Astrocyte (in vitro differentiated cells and primary cell): ENCODE measurements at regions not wholly inside any gene's neighbourhood (a gene's known extent, or its start where the extent isn't known, plus 50 kb on each side); places are given as distances from the start of the nearest gene placed in this dataset.
"Not testable (repeated sequence)": the region's sequence is repeated elsewhere in the genome, so short reads cannot be mapped to it uniquely, and the experiment has no call there.

Experiments used
- DNase-seq: peaks from one replicate; pipeline ENCODE4 v3.0.0-alpha.2; 2010; ENCODE audit warnings: low read depth
- FAIRE-seq: peaks from 2 replicates; lab custom pipeline; 2011; peaks lifted over from hg19 to GRCh38; lab: Jason Lieb, UNC
- H2AFZ ChIP-seq: 2 replicates; pipeline ENCODE4 v1.6.0; 2012; ENCODE audit warnings: low read depth, low read length, inconsistent platforms
- H3K27ac ChIP-seq: 2 replicates; pipeline ENCODE4 v1.5.1; 2011; ENCODE audit warnings: low read depth, low read length, inconsistent platforms
- H3K27me3 ChIP-seq: 2 replicates; pipeline ENCODE4 v1.6.0; 2011; ENCODE audit warnings: low read length, inconsistent platforms; ENCODE audit not compliant: insufficient read depth
- H3K36me3 ChIP-seq: 2 replicates; pipeline ENCODE4 v1.5.1; 2011; ENCODE audit warnings: low read length, inconsistent platforms; ENCODE audit not compliant: insufficient read depth
- H3K4me1 ChIP-seq: 2 replicates; pipeline ENCODE4 v1.5.1; 2011; ENCODE audit warnings: low read length, inconsistent platforms; ENCODE audit not compliant: insufficient read depth
- H3K4me2 ChIP-seq: 2 replicates; pipeline ENCODE4 v1.6.0; 2012; ENCODE audit warnings: low read length, inconsistent platforms
- H3K4me3 ChIP-seq: 2 replicates; pipeline ENCODE4 v1.5.1; 2011; ENCODE audit warnings: low read depth, mild to moderate bottlenecking, low read length, inconsistent platforms; ENCODE audit not compliant: insufficient read depth
- H3K79me2 ChIP-seq: 2 replicates; pipeline ENCODE4 v1.6.0; 2012; ENCODE audit warnings: mild to moderate bottlenecking, low read length, inconsistent platforms; ENCODE audit not compliant: insufficient read depth
- H3K9ac ChIP-seq: 2 replicates; pipeline ENCODE4 v1.6.0; 2012; ENCODE audit warnings: mild to moderate bottlenecking, low read length, inconsistent platforms
- H3K9me3 ChIP-seq: 2 replicates; pipeline ENCODE4 v1.5.1; 2012; ENCODE audit warnings: low read depth, mild to moderate bottlenecking, low read length, inconsistent platforms; ENCODE audit not compliant: insufficient read depth
- H4K20me1 ChIP-seq: 2 replicates; pipeline ENCODE4 v1.6.0; 2012; ENCODE audit warnings: low read length, inconsistent platforms; ENCODE audit not compliant: insufficient read depth
- H3K27ac Mint-ChIP-seq: one replicate; pipeline ENCODE4 v1.8.0; 2021; ENCODE audit warnings: mild to moderate bottlenecking, mixed read lengths; ENCODE audit not compliant: unreplicated experiment
- H3K27me3 Mint-ChIP-seq: one replicate; pipeline ENCODE4 v1.8.0; 2021; ENCODE audit warnings: low read depth, mixed read lengths; ENCODE audit not compliant: unreplicated experiment
- H3K36me3 Mint-ChIP-seq: one replicate; pipeline ENCODE4 v1.8.0; 2021; ENCODE audit warnings: low read depth, mixed read lengths; ENCODE audit not compliant: unreplicated experiment
- H3K4me1 Mint-ChIP-seq: one replicate; pipeline ENCODE4 v1.8.0; 2021; ENCODE audit warnings: low read depth, mixed read lengths; ENCODE audit not compliant: unreplicated experiment
- H3K4me3 Mint-ChIP-seq: one replicate; pipeline ENCODE4 v1.8.0; 2021; ENCODE audit warnings: mild to moderate bottlenecking, moderate library complexity, mixed read lengths; ENCODE audit not compliant: unreplicated experiment
- H3K9me3 Mint-ChIP-seq: one replicate; pipeline ENCODE4 v1.8.0; 2021; ENCODE audit warnings: mild to moderate bottlenecking, mixed read lengths; ENCODE audit not compliant: unreplicated experiment
- CTCF ChIP-seq: IDR thresholded peaks from 2 replicates; pipeline ENCODE4 v1.5.1; 2011; ENCODE audit warnings: low read depth, mild to moderate bottlenecking, inconsistent platforms, low read length, moderate library complexity; ENCODE audit not compliant: insufficient read depth
- EZH2 ChIP-seq: IDR thresholded peaks from 2 replicates; pipeline ENCODE4 v1.6.1; 2012; ENCODE audit warnings: mild to moderate bottlenecking, low read length, inconsistent platforms; ENCODE audit not compliant: insufficient read depth

GRCh38 chr2:16389611-16390010, 276.0 kb downstream of the CYRIA start:
- H3K36me3 Mint-ChIP-seq = no peaks in the 10 kb centered on the region
- FAIRE-seq = no peak
- no peak overlapping the region for H3K4me3 Mint-ChIP-seq

GRCh38 chr2:16388199-16388830, 277.3 kb downstream of the CYRIA start:
- not testable (repeated sequence) for H3K27ac Mint-ChIP-seq, H2AFZ ChIP-seq, FAIRE-seq, DNase-seq, H3K36me3 Mint-ChIP-seq, H3K27ac ChIP-seq, H3K9me3 ChIP-seq, H3K4me3 Mint-ChIP-seq, H3K36me3 ChIP-seq, H4K20me1 ChIP-seq, H3K4me1 ChIP-seq, H3K4me3 ChIP-seq, H3K27me3 ChIP-seq, H3K79me2 ChIP-seq, H3K9me3 Mint-ChIP-seq, H3K4me1 Mint-ChIP-seq, H3K4me2 ChIP-seq, H3K9ac ChIP-seq
- H3K27me3 Mint-ChIP-seq = peaks cover 13% of the 10 kb centered on the region

More at GRCh38 chr2:16389611-16390010, 276.0 kb downstream of the CYRIA start:
- Histone ChIP-seq H3K4me1 (no peaks in the 10 kb centered on the region), H3K9me3 (peaks cover 8% of the 10 kb centered on the region), H4K20me1 (no peaks in the 10 kb centered on the region), H3K79me2 (no peaks in the 10 kb centered on the region), H2AFZ (no peak overlapping the region), H3K4me2 (no peak overlapping the region), H3K4me3 (no peak overlapping the region), H3K27me3 (no peaks in the 10 kb centered on the region), H3K9ac (no peak overlapping the region), H3K27ac (no peak overlapping the region), H3K36me3 (no peaks in the 10 kb centered on the region)
- Mint-ChIP-seq H3K27ac (no peak overlapping the region), H3K4me1 (peaks cover 4% of the 10 kb centered on the region), H3K9me3 (peaks cover 6% of the 10 kb centered on the region), H3K27me3 (peaks cover 13% of the 10 kb centered on the region)
- TF ChIP-seq EZH2 (no peak), CTCF (no peak)
- DNase-seq = no peak

GRCh38 chr2:16387461-16387984, 278.1 kb downstream of the CYRIA start:
- peaks cover 6% of the 10 kb centered on the region for H3K9me3 Mint-ChIP-seq
- FAIRE-seq = no peak
- H3K4me3 Mint-ChIP-seq = no peak overlapping the region

More at GRCh38 chr2:16387461-16387984, 278.1 kb downstream of the CYRIA start:
- Mint-ChIP-seq H3K36me3 (no peaks in the 10 kb centered on the region), H3K4me1 (peaks cover 4% of the 10 kb centered on the region), H3K27ac (no peak overlapping the region), H3K27me3 (peaks cover 13% of the 10 kb centered on the region)
- no peaks in the 10 kb centered on the region for H4K20me1 ChIP-seq
- no peak overlapping the region for H3K4me2 ChIP-seq
- H3K79me2 ChIP-seq = no peaks in the 10 kb centered on the region
- H3K9ac ChIP-seq = no peak overlapping the region
- H3K4me1 ChIP-seq = no peaks in the 10 kb centered on the region
- H3K4me3 ChIP-seq = no peak overlapping the region
- no peaks in the 10 kb centered on the region for H3K27me3 ChIP-seq
- H3K27ac ChIP-seq = no peak overlapping the region
- peaks cover 5% of the 10 kb centered on the region for H3K9me3 ChIP-seq
- no peak overlapping the region for H2AFZ ChIP-seq
- H3K36me3 ChIP-seq = no peaks in the 10 kb centered on the region
- TF ChIP-seq CTCF = no peak
- TF ChIP-seq EZH2 = no peak
- no peak for DNase-seq
